GM19023 (cell line): ENCODE measurements at regions not wholly inside any gene's neighbourhood (a gene's known extent, or its start where the extent isn't known, plus 50 kb on each side); places are given as distances from the start of the nearest gene placed in this dataset.

ENCODE experiments used
- ATAC-seq: cut with Tn5 transposase; IDR thresholded peaks from one replicate; pipeline ENCODE4 v1.9.1; 2021; ENCODE audit warnings: mild to moderate bottlenecking, moderate library complexity; ENCODE audit not compliant: unreplicated experiment

DNA sequence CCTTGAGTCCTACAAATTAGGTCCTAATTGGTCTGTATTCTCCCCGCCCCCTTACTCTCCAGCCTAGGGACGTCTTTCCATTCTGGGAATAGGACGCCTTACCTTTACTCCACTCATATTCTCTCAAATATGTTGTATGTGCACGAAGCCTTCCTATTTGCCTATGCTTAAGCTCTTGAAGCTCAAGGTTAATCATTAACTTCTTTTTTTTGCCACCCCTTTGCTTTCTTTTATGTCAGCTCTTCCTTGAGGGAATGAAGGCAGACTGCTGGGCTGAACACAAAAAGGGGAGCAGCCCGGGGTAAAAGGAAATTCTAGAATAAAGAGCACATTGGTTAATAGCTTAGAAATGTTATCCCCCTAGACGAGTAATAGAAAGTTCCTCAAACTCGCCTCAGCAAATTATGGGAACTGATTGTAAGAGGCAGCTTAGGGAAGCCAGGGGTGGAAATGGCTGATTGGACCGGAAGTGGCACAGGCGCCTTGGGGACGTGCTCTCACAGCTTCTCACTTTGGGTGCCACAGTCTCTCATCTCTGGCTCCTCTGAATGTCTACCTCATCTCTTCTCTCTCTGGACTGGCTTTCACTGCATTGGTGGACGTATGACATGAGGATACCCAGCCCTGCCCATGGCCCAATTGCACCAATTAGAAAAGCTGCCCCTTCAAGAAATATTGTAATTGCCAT is 122.3 kb upstream of the IL12B start:
- ATAC-seq, result no peak

DNA sequence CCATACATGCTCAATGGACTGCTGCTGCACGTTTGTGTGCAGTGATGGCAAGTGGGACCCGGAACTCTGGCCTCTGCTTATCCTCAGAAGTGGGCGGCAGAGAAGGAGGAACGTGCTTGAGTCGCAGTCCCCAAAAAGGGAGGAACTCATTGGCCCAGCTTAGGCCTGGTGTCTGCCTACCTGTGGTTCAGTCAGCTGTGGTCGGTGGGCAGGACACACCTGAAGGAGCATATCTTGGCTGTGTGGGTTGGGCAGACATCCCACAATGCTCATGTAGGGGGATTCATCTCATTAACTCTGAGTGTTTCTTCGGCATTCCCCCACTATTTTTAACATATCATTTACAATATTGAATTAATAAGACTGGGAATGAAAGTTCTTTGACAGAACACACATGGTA is 122.9 kb upstream of the IL12B start:
- no peak for ATAC-seq

DNA sequence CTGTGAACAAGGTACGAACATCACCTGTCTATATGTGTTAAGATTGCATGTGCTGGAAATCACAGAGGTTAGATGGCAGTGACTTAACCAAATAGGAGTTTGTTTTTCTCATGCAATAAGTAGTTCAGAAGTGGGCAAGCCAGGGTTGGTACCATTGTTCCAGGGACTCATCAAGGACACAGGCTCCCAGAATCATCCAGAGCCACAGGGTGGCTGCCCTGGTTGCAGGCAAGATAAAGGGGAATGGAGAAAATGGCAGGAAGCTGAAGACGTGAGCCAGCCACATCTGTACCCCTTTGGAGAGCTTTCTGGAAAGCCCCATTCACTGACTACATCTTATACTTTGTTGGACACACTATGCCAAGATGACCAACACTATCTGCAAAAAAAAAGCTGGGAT is 126.0 kb upstream of the IL12B start:
- peak; percentile 7 for ATAC-seq

DNA sequence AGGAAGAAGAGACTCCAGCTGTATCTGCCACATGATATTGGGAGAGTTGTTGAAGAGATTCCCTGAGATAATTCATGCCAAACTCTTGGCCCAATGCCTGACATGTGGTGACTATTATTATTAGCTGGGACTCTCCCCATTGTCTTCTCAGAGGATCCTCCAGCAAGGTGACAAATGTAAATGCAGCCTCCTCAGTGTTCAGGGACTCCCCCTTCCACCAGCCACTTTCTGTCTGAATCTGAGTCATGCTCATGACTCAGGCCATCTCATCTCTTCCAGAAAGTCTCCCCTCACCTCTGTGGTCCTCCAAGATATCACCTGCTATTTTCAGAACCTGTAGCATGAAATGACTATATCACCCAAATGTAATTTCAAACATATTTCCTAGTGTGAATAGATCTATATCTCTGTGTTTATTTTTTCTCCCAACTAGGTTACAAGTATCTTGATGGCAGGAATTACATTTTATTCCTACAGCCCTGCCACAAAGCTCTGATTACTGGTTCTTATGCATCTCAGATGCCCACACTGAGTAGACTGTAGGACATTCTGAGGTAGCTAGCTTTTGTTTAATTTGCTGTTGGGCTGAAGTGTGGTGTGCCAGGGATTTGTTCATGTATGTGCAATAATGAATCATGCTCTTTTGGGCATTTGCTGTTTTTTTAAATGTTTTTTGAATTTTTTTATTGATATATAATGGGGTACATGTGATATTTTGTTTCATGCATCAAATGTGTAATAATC is 126.6 kb upstream of the IL12B start:
- peak; percentile 85 for ATAC-seq

DNA sequence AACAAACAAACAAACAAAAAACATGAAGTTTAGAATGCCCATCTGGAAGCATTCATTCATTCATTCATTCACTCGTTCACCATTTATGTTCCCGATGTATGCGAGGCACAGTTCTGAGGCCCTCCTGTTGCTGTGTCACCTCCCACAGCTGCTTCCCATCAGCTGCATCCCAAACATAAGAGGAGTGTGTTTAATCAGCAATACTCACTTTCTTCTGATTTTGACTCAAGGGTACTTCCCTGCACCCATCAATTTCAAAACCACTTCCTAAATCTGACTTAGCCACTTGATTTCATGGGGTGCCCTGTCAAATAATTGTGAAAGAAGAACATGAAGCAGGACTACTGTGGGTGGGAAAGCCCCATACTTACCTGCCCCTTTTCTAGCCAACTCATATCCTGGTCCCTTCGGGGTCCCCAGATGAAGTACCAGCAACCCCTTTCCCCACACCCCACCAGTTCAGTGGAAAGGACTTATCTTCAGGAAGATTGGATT is 128.0 kb upstream of the IL12B start:
- ATAC-seq, result peak; percentile 35

DNA sequence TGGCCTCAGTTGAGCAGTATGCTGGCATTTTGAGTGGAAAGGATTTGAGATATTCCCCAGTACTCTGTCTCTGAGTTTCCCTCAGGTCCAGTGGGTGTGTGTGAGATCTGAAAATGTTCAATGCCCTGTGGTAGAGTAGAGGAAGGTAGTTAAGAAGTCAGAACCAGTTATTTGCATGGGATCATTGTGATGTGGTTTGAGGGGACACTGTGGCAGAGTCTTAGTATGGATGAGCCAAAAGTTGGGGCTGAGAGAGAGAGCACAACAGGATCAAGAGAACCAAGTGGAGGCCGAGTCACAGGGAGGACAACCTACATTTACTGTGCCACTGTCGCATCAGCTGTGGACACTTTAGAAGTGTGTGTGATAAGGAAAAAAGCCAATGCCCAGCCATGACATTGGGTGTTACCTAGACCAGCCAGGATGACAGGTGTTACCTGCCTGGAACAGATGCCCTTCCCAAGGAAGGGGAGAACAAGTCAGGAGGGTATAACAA is 128.9 kb upstream of the IL12B start:
- ATAC-seq, result no peak

DNA sequence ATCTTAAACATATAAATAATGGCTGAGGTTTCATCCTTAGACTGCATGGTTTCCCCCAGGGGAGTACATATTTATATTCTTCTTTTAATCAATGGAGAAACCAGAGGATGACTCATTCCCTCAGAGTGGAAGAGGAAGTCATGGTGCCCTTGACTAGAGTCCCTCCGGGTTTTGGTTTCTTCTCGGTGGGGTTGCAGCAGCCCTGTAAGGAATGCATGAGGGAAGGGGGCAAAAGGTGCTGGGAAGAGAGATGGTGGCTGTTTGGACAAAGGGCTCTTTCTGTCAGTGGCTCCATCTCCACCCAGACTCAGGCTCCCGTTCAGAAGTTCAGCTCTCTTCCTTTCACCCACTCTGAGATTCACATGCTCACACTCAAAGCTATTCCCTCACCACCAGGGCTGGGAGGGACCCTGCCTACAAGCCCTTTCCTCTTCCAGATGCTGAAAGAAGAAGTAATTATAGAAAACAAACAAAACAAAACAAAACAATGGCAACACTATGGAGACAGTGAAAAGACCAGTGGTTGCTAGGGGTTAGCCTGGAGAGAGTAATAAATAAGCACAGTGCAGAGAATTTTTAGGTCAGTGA is 129.8 kb upstream of the IL12B start:
- ATAC-seq, result no peak

DNA sequence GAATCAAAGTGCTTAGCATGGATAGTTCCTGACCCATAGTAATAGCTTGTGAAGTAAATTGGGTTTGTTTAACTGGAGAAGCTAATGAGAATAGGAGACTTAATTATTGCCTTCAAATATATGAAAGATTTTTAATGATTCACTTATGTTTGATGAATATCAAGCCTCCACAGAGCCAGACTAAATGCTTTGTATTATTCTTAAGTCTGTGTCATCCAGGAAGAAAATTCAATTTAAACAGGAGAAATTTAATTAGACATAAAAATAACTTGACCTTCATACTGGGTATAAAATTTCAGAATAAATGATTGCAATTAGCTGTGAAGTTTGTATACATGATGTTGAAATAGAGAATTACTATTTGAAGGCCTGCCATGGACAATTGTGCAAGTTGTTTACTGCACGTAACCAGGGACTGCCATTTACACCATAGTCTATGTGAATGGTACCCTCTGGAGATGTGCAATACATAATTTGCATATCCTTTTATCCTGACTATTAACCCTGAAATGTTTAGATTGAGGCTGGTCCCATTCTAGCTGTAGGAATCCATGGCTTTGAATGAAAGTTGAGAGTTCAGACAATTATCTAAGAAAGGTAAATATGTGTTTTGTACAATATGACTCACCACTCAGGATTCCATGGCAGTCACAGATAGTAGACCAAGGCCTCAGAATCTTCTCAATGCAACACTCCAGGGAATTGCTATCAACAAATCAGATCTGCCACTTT is 133.5 kb upstream of the IL12B start:
- no peak for ATAC-seq

DNA sequence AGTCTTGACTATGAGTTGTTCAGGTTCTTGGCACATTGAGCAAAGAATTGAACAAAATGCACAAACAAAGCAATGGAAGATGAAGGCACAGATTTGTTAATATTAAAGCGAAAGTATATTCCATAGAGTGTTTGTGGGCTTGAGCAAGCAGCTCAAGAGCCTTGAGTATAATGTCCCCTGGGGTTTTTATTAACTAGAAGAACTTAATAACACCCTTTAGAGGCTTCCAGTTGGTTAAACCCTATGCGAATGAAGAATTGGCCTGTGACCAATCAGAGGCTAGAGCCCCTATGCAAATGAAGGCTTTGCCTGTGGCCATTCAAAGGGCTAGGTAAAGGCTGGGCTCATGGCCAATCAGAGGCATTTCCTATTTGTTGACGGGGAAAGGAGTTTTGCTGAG is 135.3 kb upstream of the IL12B start:
- ATAC-seq, result no peak

DNA sequence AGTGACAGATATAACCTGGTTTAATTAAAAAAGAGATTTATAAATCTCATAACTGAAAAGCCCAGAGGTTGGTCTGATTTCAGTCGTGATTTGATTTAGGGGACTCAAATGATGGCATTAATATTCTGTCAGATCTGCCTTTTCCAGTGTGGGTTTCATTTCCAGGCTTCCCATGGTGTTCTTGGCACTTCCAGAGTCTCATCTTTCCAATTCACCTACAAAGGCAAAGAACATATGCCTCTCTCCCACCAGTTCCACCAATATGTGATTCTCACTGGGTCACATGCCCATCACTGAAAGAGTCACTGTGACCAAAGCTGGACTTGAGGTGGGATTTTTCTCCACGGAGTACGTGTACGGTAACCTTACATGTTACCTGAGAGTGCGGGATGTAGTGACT is 137.4 kb upstream of the IL12B start:
- ATAC-seq, result no peak

DNA sequence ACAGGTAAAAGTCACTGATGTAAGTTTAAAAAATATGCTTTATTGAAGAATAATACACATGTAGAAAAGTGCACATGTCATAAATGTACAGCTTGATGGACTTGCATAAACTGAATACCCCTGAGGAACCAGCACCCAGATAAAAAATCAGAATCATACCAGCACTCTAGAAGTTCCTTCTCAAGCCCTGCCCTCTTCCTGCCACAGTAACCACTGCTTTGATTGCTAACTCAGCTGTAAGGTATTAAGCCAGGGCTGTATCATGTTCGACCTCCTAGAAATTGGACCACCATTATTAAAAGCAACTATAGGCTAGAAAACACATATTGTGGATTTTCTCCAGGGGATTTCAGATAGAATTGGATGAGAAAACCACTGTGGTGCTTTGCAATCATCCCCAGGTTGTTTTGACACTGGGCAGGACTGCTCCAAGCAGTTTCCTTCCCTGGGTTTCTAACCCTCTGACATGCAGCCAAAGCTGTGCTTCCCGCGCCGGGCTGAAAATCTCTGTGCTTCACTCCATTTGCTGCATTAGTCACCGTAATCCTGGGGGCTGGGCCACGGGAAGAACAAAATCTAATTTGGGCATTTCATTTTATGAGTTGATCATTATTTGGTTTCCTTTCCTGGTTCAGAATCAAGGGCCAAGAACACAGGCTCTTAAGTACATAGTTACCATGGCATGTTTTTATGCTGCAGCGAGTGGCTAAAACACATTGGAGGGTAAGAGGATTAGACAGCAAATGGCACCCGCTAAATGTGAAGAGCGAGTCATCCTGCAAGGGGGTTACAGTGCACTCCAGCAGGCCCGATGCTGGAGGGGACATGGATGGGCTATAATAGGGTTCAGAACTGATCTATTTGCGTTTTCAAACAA is 139.4 kb upstream of the IL12B start:
- ATAC-seq, result no peak

DNA sequence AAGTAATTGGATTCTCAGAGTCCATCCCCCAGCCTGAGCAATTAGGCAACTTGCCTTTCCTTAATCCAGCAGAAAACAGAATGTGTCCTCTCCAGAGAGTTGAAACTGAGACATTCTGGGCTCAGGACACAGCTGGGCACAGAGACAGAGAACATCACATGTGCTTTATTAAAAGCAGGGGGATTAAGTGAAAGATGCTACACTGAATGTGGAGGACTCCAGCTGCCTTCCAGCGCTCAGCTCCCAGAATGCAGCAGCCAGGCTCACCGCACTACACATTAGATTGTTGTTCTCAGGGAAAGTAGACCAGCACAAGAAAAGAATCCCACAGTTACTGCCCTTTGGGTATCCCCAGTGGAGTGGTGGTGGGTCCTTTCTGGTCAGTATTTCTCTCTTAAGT is 141.6 kb upstream of the IL12B start:
- ATAC-seq, result no peak

DNA sequence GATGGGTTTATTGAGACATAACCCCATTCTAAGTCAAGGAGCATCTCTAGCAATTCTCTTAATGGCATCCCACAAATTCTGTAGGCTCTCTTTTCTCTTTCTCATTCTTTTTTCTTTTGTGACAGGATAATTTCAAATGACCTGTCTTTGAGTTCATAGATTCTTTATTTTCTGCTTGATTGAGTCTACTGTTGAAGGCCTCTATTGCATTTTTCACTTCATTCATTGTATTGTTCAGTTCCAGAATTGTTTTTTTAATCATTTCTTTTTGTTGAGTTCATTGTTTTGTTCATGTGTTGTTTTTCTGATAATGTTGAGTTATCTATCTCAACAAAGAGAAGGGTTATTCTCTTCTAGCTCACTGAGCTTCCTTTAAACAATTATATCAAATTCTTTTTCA is 144.7 kb upstream of the IL12B start:
- no peak for ATAC-seq

DNA sequence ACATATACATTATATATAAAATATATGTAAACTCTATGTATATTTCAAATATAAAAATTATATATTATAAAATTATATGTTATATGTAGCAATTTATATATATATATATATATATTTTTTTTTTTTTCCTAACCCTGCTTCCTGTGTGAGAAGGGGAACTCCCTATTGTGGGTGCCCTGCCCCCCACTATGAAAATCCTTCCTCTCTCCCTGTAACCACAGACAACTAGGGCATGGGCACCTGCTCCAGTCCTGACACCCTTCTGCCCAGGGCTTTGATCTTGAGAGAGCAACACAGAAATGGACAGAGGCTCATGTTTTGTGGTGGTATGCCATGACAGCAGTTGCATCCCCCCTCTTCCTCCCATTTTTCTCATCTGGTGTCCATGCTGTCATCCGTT is 148.7 kb upstream of the IL12B start:
- ATAC-seq, result no peak

DNA sequence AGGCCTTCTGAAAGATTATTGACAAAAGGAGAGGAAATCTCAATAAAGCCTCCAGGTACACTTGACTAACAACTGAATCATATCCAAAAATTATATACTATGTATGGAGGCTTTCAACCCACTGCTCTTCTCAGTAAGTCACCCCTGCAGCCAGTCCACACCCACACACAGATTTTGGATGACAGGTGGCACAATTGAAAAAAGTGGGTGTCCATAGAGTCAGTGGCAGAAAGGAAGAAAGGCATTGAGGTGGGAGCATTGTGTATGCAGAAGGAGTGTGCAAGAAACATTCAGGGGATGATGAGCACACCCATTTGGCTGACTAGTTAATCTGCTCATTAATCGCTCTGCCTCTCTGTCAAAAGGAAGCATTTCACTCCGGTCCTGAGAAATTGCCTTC is 150.6 kb upstream of the IL12B start:
- ATAC-seq, result no peak

DNA sequence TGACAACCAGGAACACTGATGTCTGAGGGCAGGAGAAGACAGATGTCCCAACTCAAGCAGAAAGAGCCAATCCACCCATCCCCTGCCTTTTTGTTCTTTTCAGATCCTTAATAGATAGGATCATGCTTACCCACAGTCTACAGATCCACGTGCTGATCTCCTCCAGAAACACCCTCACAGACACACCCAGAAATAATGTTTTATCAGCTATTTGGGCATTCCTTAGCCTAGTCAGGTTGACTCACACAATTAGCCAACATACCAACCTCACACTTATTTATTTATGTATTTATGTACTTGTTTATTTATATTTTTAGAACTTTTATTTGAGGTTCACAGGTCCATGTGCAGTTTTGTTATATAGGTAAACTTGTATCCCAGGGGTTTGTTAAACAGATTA is 151.5 kb upstream of the IL12B start:
- ATAC-seq, result no peak

DNA sequence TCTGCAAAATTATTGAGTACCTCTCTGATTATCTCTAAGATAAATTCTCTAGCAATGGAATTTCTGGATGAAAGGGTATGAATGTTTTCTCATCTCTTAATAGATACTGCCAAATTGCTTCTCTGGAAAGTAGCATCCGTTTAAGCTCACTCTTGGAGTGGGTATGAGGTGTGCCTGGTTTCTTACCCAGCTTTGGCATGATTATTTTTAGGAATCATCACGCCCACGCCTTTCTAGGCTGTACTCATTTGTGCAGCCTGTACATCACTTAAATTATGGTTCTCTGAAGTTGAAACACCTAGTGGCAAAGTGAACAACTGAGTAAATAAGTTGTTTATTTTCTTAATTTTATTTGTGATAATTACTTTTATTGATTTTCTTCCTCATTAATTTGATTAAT is 156.5 kb upstream of the IL12B start:
- ATAC-seq, result no peak

DNA sequence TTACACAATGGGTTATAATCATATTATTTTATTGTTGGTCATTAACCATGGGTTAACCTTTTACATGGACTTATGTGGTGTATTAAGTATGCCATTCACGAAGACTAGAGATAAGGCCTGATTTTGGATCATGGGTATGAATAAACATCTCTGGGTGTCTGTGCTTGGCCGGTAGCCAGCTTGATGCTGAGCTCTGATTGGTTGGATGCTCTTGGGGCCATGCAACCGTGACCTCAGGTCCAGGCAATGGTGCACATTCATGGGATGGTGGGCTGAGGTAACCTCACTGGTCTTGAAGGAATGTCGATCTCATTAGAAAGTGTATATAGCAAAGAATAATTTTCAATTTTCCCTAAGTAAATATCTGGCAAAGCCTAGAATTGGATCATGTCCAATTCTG is 158.2 kb upstream of the IL12B start:
- no peak for ATAC-seq

DNA sequence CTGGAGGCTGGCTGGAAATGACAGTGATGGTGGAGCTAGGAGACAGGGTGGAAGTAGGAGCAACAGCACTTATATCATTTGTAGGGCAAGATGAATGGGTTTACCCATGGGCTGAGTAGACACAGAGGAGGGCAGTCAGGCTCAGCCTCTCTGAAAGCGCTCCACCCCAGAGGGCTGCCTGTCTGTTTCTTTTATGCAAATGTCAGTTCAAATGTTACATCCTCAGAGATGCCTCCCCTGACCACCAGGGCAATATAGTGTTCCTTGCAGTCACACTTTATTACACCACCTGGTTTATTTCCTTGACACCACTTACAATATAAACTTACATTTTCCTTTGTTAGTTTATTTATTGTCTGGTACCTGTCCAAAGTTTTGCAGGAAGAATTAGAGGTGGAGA is 159.5 kb upstream of the IL12B start:
- no peak for ATAC-seq

DNA sequence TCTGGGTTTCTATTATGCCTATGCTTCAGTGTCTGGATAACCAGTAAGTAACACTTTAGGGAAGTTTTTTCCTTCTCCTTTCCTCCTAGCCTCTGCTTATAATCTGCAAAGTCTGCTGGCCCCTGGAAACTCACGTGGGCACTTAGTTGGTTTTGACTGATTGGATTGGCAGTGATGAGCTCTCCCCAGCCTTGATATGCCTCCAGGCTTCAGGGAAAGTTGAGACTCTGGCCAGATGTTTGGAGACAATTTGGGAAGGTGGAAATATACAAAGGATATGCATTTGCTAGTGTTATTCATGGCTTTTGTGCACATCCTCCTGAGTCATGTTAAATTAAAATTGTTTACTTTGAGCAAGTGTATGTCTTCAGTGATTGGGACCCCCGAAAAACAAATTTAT is 160.2 kb upstream of the IL12B start:
- ATAC-seq, result no peak
